GM21619 (cell line): ENCODE measurements at regions not wholly inside any gene's neighbourhood (a gene's known extent, or its start where the extent isn't known, plus 50 kb on each side); places are given as distances from the start of the nearest gene placed in this dataset.

Experiments
- ATAC-seq: cut with Tn5 transposase; IDR thresholded peaks from one replicate; pipeline ENCODE4 v1.9.1; 2021; ENCODE audit not compliant: unreplicated experiment

DNA sequence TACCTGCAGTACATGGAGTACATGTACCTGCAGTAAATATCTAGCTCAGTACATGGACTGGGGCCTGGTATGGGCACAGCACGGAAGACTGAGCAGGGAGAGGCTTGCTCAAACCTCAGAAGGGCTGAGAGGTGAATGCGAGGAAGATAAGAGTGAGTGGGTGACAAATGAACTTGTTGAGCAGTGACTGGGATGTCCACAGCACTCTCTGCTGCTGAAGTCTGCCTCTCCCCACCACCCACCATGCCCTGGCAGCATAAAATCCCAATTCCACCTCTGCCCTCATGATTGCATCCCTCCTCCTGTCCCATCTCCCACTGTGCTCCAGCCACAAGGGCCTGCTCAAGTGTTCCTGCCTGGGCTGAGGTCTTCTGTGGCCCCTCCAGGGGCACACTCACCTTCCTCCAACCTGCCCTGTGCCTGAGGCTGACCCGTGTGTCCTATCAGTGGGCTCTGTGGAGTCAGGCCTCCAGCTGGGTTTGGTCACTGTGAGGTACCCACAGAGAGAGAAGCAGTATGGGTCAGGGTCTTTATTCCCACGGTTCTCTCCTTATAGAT, 114.2 kb downstream of the FOXD2 start:
- ATAC-seq = no peak

DNA sequence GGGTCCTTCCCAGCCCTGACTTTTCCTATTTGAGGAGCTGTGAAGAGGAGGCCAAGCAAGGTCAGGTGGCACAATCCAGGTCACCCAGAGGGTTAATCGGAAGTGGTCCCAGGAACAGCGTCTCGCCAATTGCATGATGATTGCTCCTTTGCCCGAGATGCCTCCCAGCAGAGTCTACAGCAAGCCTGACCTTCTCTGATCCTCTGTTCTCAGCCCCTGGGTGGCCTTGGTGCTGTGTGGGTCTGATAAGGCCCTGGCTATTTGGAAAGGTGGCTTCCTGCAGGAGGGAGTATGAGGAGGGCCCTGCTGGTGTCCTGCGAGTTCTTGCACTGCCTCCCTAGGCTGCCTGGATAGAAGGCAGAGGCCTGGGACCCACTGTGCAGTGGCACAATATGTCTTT, 116.2 kb downstream of the FOXD2 start:
- ATAC-seq = no peak

DNA sequence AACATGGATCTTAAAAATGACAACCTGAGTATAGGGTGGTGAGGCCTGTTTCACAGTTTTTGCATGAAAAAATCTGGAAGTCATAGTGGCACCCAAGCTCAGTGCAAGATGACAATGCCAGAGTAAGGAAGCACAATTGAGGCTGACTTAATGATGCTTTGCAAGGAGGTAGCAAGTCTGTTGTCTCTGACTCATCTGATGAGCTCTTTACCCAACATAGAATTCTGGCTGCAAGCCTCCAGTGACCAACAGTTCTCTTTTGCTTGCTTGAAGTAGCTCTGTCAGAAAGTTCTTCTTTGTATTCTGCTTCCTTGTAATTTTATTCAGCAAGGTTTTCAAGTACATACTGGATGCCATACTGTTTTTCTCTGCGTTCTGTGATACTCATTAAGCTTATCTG, 117.1 kb downstream of the FOXD2 start:
- no peak for ATAC-seq

DNA sequence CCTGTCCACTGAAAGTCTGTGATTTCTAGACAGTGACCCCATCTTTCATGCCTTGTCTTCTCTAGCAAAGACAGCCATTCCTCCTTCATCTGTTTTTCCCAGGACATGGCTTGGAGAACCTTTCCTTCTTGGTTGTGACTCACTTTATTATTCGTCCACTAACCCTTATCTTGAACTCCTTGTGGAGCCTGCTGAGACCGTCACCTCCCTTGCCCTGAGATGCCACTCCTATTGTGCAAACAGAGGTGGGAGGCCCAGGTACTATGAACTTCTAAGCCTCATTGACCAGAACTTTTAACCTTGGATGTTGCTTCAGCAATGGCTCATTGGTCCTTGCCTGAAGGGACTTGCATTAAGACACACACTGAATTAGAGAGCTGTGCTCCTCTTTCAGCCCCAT, 117.5 kb downstream of the FOXD2 start:
- ATAC-seq = no peak

DNA sequence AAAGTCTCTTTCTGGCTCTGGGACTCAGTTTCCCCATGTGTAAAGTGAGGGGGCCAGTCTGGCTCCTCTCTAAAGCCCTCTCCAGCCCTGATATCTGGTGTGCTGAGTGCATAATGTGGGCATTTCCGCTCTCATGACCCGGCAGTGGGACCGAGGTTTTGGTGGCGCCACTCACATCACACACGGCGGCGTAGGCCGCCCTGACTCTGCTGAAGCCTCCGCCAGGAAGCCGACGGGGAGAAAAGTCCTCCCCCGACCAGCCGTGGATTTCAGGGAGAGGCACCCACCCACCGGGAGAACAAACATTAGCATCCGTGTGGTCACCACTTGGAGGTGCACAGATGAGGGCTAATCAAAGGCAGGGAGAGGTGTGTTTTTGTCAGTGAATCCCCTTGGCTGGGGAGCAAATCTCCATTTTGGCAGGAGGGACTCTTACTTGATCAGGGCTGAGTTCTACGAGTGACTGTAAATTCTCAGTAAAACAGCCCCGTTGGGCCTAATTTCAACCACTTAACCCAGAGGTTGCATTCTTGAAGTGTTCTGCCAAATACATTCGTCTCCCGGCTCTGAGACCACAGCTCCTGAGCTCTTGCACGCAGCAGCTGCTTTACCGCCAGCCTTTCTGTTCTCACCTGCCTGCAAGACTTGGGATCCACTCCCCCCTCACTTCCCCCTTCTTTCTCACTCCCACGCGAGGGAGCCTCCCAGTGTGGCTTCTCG, 118.2 kb downstream of the FOXD2 start:
- no peak for ATAC-seq

DNA sequence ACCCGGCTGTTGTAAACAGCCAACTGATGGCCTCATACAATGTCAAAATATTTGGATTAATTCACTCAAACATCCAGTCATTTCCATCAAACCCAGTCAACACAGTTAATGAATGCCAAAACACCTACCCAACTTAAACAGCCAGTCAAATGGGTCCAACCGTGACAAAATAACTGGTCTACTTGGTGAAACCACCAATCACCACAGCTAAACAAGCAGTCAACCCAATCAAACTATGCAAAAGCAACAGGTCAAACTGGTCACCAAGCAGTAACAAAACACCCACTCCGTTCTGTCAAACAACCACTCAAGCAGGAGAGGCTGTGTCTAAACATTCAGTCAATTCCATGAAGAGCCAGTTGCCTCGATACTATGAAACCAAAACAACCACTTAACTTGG, 119.2 kb downstream of the FOXD2 start:
- ATAC-seq = no peak

DNA sequence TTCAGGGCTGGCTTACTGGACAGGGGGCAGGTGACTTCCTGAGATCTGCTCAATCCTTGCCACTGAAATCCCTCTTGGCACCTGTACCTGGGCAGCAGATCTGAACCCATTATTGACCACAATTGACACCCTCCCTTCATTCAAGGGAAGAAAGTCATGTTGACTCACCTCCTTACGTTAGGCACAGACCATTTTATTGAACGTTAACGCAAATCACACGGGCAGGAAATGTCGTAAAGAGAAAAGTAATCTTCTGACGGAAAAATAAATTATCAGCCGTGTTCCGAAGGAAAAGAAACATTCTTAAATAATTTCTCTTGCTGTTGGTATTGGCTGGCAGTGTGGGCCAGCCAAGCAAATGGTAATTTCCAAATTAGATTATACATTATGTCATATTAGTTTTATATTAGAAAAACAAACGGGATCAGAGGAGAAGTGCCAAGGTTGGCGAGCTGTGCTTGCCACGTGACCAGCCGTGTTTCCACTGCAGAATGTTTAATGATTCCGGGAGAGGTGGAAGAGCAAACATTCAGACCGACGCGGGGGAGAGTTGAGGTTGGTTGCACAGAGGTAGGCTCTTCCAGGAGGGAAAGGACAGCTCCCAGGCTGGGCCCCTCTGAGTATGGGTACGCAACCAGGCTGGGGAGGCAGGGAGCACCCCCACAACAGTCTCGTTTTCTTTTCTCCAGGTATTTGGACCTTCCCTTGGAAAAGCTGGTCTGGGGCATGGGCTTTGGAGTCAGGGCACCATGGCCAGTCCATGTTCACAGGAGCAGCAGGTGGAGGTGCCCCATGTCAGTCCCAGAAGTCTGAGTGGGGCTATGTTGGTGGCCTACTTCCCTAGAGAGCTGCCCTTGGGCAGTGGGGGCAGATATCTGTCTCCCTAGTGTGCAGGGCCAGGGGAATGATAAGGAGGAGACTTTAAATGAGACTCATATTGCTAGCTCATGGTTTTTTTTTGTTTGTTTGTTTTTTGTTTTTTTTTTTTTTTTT, 121.1 kb downstream of the FOXD2 start:
- no peak for ATAC-seq

DNA sequence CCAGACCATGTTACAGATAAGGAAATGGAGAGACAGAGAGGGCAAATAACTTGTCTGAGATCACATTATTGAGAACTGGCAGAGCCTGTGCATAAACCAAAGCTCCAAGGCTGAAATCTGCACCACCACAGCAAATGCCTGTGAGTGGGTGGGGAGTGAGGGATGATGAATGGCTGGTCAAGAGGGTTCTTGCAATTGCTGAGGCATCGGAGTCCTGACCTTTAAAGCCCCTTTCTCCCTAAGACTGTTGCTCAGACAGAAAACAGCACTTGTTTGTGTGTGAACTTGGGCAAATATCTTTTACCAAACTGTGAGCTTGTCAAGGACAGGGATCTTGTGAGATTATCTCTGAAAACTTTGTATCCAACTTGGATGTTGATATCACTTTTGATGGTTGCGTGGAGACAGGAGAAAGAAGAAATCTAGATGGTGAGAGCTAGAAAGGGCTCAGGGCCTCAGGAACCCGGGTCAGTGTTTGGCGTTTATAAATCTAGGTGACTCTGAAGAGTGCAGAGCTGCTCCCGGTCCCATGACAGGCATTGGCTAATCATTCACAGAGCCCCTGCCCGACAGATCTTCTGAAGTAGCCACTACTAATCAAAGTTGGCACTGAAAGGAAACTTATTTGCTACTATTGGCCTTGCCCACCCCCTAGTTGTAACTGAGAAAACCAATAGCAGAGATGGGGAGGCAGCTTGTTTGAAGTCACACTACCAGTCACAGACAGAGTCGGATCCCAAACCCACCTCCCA, 122.3 kb downstream of the FOXD2 start:
- ATAC-seq = no peak

DNA sequence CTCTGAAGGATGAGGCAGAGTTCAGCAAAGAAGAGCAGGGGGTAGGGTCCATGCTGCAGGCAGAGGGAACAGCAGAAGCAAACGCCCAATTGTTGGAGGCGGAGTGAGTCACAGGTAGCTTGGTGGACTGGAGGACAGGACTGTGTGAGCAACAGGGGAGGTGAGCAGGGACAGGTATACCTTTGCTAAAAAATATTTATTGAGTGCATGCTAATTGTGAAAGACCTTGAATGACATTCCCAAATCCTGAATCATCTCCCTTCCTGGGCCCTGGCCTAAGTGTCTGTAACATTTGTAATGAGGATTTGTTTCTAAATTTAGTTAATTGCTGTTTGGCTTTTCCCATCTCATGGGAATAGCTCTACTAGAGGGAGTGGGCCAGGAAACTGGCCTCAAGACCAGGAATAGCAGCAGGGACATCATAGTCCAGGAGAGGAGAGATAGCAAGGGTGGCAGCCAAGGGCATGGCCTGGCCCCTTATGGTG, 123.7 kb downstream of the FOXD2 start:
- no peak for ATAC-seq

DNA sequence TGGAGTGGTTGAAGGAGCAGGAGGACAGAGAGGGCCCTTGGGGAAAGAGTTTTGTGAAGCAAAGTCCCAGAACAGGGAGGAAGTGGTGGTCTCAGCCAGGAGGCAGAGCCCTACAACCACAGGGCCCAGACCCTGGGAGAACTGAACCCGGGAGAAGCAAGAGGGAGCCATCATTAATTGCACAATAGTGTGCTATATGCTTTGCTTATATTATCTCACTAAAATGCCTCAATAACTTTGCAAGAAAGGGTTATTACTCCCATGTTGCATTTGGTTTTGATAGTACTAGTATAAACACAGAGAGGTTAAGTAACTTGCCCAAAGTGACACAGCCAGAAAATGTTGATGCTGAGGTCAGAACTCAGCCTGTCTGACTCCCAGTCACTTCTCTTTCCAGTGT, 124.3 kb downstream of the FOXD2 start:
- no peak for ATAC-seq

DNA sequence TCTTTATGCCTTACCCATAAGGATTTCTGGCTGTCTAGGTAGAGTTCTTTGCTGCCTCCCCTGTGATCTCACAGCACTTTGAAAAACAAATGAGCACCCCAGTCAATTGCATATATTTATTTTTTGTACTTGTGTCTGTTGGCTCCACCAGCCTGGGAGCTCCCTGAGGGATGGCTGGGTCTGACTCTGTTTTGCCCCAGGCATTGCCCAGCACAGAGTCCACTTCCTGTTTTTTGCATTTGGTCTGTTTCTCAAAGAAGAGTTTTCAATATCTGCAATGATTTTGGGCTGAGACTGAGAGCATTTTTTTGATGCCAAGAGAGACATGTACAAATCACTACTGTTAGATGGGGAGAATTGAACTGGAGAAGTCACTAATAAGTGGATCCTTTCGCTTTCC, 125.0 kb downstream of the FOXD2 start:
- no peak for ATAC-seq

DNA sequence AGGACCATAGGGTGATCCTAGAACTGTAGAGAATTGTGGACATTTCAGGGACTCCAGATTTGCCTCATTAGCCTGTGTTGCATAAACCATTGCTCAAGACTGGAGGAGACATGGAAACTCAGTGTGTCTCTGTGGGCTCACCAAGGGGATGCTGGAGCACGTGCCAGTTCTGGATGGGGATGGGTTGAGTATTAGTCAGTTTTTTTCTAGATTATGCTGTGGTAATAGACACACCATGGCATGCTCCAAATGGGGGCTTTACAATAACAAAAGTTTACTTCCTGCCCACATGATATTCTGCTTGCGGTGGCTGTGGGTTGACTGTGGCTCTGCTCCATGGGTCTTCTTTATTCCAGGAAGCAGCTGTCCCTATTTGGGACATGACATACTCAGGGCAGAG, 125.4 kb downstream of the FOXD2 start:
- ATAC-seq = no peak

DNA sequence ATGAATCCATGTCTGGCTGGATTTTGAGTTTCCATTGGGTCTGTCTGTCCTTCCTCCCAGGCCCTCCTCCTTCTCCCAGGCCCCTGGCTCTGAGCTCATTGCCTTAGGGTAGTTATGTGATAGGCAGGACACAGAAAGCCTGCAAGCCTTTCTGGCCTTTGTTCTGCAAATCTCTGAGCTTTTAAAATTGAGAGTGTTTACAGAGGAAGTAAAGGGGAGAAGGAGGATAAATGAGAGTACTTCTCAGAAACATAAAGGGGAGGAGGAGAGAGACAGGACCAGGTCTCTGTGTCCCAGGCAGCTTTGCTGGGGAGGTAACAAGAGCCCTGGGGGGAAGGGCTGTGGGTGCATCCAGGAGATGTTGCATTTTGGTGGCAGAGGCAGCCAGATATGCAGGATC, 126.7 kb downstream of the FOXD2 start:
- ATAC-seq = no peak

DNA sequence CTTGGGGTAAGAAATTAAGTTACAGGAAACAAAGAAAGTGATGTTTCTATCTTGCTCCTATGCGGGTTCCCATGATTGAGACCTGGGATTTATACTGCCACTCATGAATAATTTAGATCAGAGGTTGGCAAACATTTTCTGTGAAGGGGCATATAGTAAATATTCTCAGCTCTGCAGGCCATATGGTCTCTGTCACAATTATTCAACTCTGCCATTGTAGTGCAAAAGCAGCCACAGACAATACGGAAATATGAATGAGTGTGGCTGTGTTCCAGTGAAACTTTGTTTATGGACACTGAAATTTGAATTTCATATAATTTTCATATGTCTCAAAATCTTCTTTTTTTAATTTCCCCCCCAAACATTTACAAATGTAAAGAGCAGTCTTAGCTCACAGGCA, 127.2 kb downstream of the FOXD2 start:
- ATAC-seq = no peak

DNA sequence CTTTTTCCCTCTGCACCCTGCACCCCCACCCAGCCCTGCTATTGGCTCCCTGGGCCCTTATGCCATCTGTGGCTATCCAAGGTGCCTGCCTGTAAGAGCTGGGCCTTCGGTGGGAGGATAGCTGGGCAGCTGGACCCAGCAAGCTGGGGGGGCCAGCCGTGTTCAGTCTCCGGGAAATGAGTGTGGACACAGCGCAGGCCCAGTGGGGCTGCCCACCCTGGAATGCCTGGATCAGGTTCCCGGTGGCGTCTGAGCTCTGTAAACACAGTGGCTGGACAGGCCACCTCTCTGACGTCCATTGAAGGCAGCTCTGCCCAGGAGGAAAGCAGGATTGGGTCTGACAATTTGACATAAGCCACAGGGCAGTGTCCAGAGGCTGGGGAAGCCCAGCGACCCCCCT, 127.8 kb downstream of the FOXD2 start:
- no peak for ATAC-seq

DNA sequence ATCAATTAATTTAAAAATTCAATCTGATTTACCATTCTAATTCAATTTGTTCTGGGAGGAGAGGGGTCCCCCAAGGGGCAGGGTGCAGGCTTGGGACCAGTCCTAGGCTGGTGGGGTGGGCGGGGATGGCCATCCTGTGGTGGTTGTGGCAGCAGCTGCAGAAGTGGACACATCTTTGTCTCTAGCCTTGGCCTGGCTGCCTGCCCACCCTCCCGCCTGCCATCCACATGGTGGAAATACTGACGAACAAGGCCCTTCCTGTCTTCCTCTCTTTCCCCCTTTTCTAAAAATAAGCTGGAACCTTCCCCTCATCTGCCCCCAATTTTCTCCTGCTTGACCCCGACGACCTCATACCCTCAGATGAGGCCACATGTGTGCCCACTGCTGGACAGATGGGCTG, 130.9 kb downstream of the FOXD2 start:
- no peak for ATAC-seq

DNA sequence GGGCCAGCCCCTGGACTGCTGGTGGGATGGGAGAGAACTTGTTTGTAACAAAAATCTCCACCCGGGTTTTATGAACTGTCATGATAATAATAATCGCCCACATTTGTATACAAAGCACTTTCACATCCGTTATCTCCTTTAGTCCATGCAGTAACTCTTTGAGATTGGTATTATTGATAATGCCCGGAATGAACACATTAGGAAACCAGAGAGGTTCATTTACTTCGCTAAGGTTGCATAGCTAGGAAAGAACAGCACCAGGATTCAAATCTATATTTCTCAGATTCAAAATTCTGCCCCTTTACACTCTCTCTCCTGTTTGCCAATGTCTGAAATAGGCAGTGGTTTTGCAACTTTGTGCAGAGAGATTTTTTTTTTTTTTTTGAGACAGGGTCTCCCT, 131.4 kb downstream of the FOXD2 start:
- no peak for ATAC-seq

DNA sequence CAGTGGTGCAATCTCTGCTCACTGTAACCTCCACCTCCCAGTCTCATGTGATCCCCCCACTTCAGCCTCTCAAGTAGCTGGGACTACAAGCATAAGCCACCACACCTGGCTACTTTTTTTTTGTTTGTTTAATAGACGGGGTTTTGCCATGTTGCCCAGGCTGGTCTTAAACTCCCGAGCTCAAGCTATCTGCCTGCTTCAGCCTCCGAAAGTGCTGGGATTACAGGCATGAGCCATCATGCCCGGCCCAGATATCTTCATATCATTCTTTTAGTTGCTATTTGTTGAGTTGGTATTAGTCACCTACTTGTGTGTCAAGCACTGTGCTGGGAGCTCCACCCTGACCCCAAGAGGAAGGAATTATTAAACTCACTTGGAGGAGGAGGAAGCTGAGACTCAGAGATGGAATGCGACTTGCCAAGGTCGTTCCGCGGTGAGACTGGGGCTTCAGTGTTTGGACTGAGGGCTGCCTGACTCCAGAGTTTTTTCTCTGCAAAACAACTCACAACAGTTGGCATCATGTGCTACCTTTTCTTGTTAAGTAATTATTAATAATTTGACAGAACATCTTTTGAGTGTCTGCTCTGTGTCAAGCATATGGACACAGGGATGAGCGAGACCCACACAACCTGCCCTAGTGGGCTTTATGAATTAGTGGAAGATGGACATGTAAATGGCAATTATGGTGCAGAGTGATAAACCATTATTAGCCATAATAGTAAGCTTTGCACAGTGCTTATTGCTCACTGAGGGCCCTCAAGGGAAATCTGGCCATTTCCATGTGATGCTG, 132.0 kb downstream of the FOXD2 start:
- no peak for ATAC-seq

DNA sequence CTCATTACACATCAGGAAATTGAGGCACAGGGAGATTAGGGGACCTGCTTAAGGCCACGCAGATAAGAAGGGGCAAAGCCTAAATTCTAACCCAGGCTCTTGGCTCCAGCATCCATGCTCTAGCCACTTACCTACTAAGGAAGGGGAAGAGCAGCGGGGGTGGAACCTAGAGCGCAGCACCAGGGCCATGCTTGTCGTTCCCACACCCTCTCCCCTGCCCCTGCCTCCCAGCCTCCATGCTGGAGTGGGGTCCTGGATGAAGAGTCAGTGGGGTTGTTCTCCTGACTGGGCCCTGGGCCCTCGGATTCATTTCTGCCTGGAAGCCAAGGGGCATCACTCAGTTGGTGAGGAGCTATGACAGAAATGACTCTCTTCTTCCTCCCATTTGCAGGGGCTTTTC, 133.3 kb downstream of the FOXD2 start:
- ATAC-seq = no peak

DNA sequence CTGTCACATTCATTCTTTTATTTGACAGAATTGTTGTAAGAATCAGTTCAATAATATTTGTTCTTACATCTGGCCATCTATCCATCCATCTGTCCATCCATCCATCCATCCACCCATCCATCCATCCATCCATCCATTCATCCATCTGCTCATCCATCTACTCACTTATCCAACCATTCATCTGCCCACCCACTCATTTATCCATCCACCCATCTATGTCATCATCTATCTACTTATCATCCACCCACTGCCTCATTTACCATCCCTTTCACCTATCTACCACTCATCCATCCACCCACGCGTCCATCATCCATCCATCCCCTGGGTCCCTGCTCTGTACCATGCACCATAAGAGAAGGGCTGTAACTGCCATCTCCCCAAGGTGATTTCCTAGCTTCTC, 134.1 kb downstream of the FOXD2 start:
- ATAC-seq = no peak
